Uterus (tissue), 3 donors: ENCODE measurements at regions not wholly inside any gene's neighbourhood (a gene's known extent, or its start where the extent isn't known, plus 50 kb on each side); places are given as distances from the start of the nearest gene placed in this dataset.
A peak's percentile ranks its signal among the peaks of the same experiment; 100 is the strongest.

ENCODE experiments used
- DNase-seq, 2 donors: peaks; one replicate each; pipeline ENCODE4 v3.0.0-alpha.2; 2019 to 2020
- H3K27ac ChIP-seq, 2 donors: fragments of 200-600 bp; sonication (generic); 1 replicate in 1 of 2; 2 replicates in 1 of 2; pipeline ENCODE4 v1.5.1; 2016 to 2018
- H3K27me3 ChIP-seq, 2 donors: fragments of 200-600 bp; sonication (generic); one replicate each; pipeline ENCODE4 v1.5.1; 2018 to 2019; ENCODE audit warnings: control low read depth in 1 of 2
- H3K36me3 ChIP-seq, 2 donors: fragments of 200-600 bp; sonication (generic); one replicate each; pipeline ENCODE4 v1.5.1; 2019; ENCODE audit warnings: control low read depth in 1 of 2
- H3K4me1 ChIP-seq, 2 donors: fragments of 200-600 bp; sonication (generic); one replicate each; pipeline ENCODE4 v1.5.1; 2018 to 2019; ENCODE audit warnings: control low read depth in 1 of 2
- H3K4me3 ChIP-seq, 2 donors: fragments of 200-600 bp; sonication (generic); 1 replicate in 1 of 2; 2 replicates in 1 of 2; pipeline ENCODE4 v1.5.1; 2018 to 2019; ENCODE audit warnings: mild to moderate bottlenecking in 1 of 2
- H3K9me3 ChIP-seq, 2 donors: fragments of 200-600 bp; sonication (generic); one replicate each; pipeline ENCODE4 v1.5.1; 2019; ENCODE audit warnings: control low read depth in 1 of 2
- CTCF ChIP-seq, 4 experiments: fragments of 200-600 bp in 2 of 4; fragments of 450-650 bp in 2 of 4; sonication (generic) in 2 of 4; IDR thresholded peaks; one replicate each; pipeline ENCODE4 v1.5.1; 2016 to 2019; ENCODE audit warnings: antibody characterized with exemption in 4 of 4, mild to moderate bottlenecking in 2 of 4, moderate library complexity in 1 of 4
- POLR2A ChIP-seq, 2 donors: fragments of 450-650 bp; IDR thresholded peaks; one replicate each; pipeline ENCODE4 v1.6.1; 2016; ENCODE audit warnings: antibody characterized with exemption in 2 of 2, mild to moderate bottlenecking in 1 of 2, moderate library complexity in 1 of 2
- intact Hi-C: fragments of 100-400 bp; cut with DNase I; formaldehyde crosslinking; loops from one replicate; pipeline ENCODE4 v1.15.1; 2023; ENCODE audit warnings: low total_unique reads
- donor health status: DM: yes; HTN: yes; CAD: no.

GRCh38 chr11:122033193-122033592, 82.8 kb downstream of the BLID start:
- TF ChIP-seq CTCF (IDR thresholded peaks at IDR 0.05) (no peak), POLR2A (IDR thresholded peaks at IDR 0.05) (no peak)
- H3K27ac ChIP-seq, result peak overlapping the region in 1 of 2 donors; percentile 17
- intact Hi-C loops, result no loop called here
- H3K4me3 ChIP-seq, result no peak overlapping the region
- no peaks in the 10 kb centered on the region for H3K27me3 ChIP-seq
- H3K9me3 ChIP-seq, result no peaks in the 10 kb centered on the region
- no peak for DNase-seq
- H3K4me1 ChIP-seq, result no peaks in the 10 kb centered on the region
- H3K36me3 ChIP-seq, result no peaks in the 10 kb centered on the region

- no peaks in the 10 kb centered on the region for H3K36me3 ChIP-seq
- H3K4me3 ChIP-seq, result no peak overlapping the region
- H3K9me3 ChIP-seq, result no peaks in the 10 kb centered on the region
- DNase-seq, result peak; percentile 31 to 35
- no peaks in the 10 kb centered on the region for H3K27me3 ChIP-seq
- intact Hi-C loops, result no loop called here
- H3K27ac ChIP-seq, result peak overlapping the region in 1 of 2 donors; percentile 17
- no peaks in the 10 kb centered on the region for H3K4me1 ChIP-seq
- TF ChIP-seq POLR2A (IDR thresholded peaks at IDR 0.05) (no peak), CTCF (IDR thresholded peaks at IDR 0.05) (no peak)
Measured at GRCh38 chr11:122032317-122032716, 83.7 kb downstream of the BLID start.

- Histone ChIP-seq H3K36me3 (no peaks in the 10 kb centered on the region), H3K27me3 (no peaks in the 10 kb centered on the region), H3K9me3 (no peaks in the 10 kb centered on the region), H3K4me3 (no peak overlapping the region), H3K27ac (no peak overlapping the region), H3K4me1 (no peaks in the 10 kb centered on the region)
- no peak for DNase-seq
- intact Hi-C loops, result no loop called here
- TF ChIP-seq CTCF (IDR thresholded peaks at IDR 0.05), result no peak
Measured at GRCh38 chr11:122031813-122032212, 84.2 kb downstream of the BLID start.

- intact Hi-C loops, result no loop called here
- no peak for TF ChIP-seq CTCF (IDR thresholded peaks at IDR 0.05)
- TF ChIP-seq POLR2A (IDR thresholded peaks at IDR 0.05), result no peak
- H3K27ac ChIP-seq, result no peak overlapping the region
- no peaks in the 10 kb centered on the region for H3K27me3 ChIP-seq
- no peaks in the 10 kb centered on the region for H3K36me3 ChIP-seq
- DNase-seq, result no peak
- no peaks in the 10 kb centered on the region for H3K4me1 ChIP-seq
- H3K4me3 ChIP-seq, result no peak overlapping the region
- H3K9me3 ChIP-seq, result no peaks in the 10 kb centered on the region
Measured at GRCh38 chr11:122030286-122030685, 85.7 kb downstream of the BLID start.

GRCh38 chr11:122028545-122028944, 87.5 kb downstream of the BLID start:
- Histone ChIP-seq H3K9me3 (no peaks in the 10 kb centered on the region), H3K4me3 (no peak overlapping the region), H3K27me3 (no peaks in the 10 kb centered on the region), H3K27ac (no peak overlapping the region), H3K4me1 (no peaks in the 10 kb centered on the region), H3K36me3 (no peaks in the 10 kb centered on the region)
- intact Hi-C loops, result no loop called here
- TF ChIP-seq POLR2A (IDR thresholded peaks at IDR 0.05) (no peak), CTCF (IDR thresholded peaks at IDR 0.05) (no peak)
- DNase-seq, result no peak
